H1 (cell line): ENCODE measurements at regions not wholly inside any gene's neighbourhood (a gene's known extent, or its start where the extent isn't known, plus 50 kb on each side); places are given as distances from the start of the nearest gene placed in this dataset.

Source experiments
- CTCF ChIA-PET: fragments of 300-600 bp; sonication (Branson Sonifier 250); formaldehyde crosslinking; loops from one replicate; lab custom pipeline; 2021; ENCODE audit not compliant: partially characterized antibody; lab: Charles Lee
- POLR2A ChIA-PET: fragments of 300-600 bp; sonication (Branson Sonifier 250); formaldehyde crosslinking; loops from one replicate; lab custom pipeline; 2021; ENCODE audit warnings: inconsistent platforms; ENCODE audit not compliant: partially characterized antibody; lab: Charles Lee
- DNase-seq, 2 experiments: peaks; one replicate each; pipeline versions ENCODE4 v3.0.0 to v3.0.0-alpha.2; 2010 to 2022; ENCODE audit warnings: low spot score in 2 of 2, low read depth in 1 of 2, mixed read lengths in 1 of 2
- FAIRE-seq: peaks from 2 replicates; lab custom pipeline; 2011; peaks lifted over from hg19 to GRCh38; lab: Jason Lieb, UNC
- H2AFZ ChIP-seq: 2 replicates; pipeline ENCODE4 v1.8.1; 2012; ENCODE audit warnings: low read length, inconsistent platforms
- H2AK5ac ChIP-seq: 2 replicates; pipeline ENCODE4 v1.6.1; 2013; ENCODE audit warnings: low read depth, low read length
- H2BK120ac ChIP-seq: replicated peaks from 2 replicates; pipeline ENCODE3; 2013; ENCODE audit warnings: low read depth, low read length, inconsistent platforms
- H2BK12ac ChIP-seq: 2 replicates; pipeline ENCODE4 v1.6.1; 2013; ENCODE audit warnings: low read depth, low read length
- H2BK15ac ChIP-seq: 2 replicates; pipeline ENCODE4 v1.6.1; 2013; ENCODE audit warnings: low read length
- H2BK20ac ChIP-seq: 2 replicates; pipeline ENCODE4 v1.6.1; 2013; ENCODE audit warnings: low read length
- H2BK5ac ChIP-seq: 2 replicates; pipeline ENCODE4 v1.6.1; 2013; ENCODE audit warnings: low read depth, low read length
- H3K14ac ChIP-seq: 2 replicates; pipeline ENCODE4 v1.6.1; 2013; ENCODE audit warnings: inconsistent platforms; ENCODE audit not compliant: insufficient read length
- H3K18ac ChIP-seq: 2 replicates; pipeline ENCODE4 v1.6.1; 2013; ENCODE audit warnings: low read length; ENCODE audit errors: extremely low read depth
- H3K23ac ChIP-seq: 2 replicates; pipeline ENCODE4 v1.6.1; 2013; ENCODE audit warnings: inconsistent platforms; ENCODE audit not compliant: insufficient read length
- H3K23me2 ChIP-seq: 2 replicates; pipeline ENCODE4 v1.6.1; 2013; ENCODE audit warnings: low read depth, low read length
- H3K27ac ChIP-seq: 2 replicates; pipeline ENCODE4 v1.6.1; 2011; ENCODE audit warnings: low read depth, low read length, inconsistent platforms
- H3K27me3 ChIP-seq, 4 experiments: replicated peaks in 1 of 4; 1 replicate in 1 of 4; 2 replicates in 3 of 4; pipeline versions ENCODE4 v1.6.1 to v1.8.1; 2011 to 2013; ENCODE audit warnings: low read length in 3 of 4, mild to moderate bottlenecking in 3 of 4, inconsistent platforms in 2 of 4, mixed read lengths in 2 of 4, moderate library complexity in 1 of 4; ENCODE audit not compliant: control insufficient read depth in 3 of 4, insufficient read depth in 3 of 4; ENCODE audit errors: extremely low read depth in 1 of 4
- H3K36me3 ChIP-seq, 4 experiments: 2 replicates each; pipeline versions ENCODE4 v1.6.1 to v1.8.1; 2011 to 2013; ENCODE audit warnings: mild to moderate bottlenecking in 4 of 4, low read length in 3 of 4, moderate library complexity in 2 of 4, control low read depth in 1 of 4, inconsistent platforms in 1 of 4; ENCODE audit not compliant: insufficient read depth in 4 of 4, control insufficient read depth in 2 of 4
- H3K4ac ChIP-seq: replicated peaks from 2 replicates; pipeline ENCODE3; 2013; ENCODE audit warnings: low read length, low read depth, mixed read lengths, inconsistent platforms; ENCODE audit not compliant: insufficient read length
- H3K4me1 ChIP-seq, 4 experiments: replicated peaks in 1 of 4; 1 replicate in 1 of 4; 2 replicates in 3 of 4; pipeline versions ENCODE4 v1.6.1 to v1.8.1; 2011 to 2013; ENCODE audit warnings: low read length in 3 of 4, inconsistent platforms in 2 of 4, mixed read lengths in 1 of 4; ENCODE audit not compliant: insufficient read depth in 4 of 4, control insufficient read depth in 3 of 4
- H3K4me2 ChIP-seq, 2 experiments: 2 replicates each; pipeline versions ENCODE4 v1.6.1 to v1.8.1; 2011 to 2013; ENCODE audit warnings: low read depth in 2 of 2, low read length in 2 of 2, control low read depth in 1 of 2, inconsistent platforms in 1 of 2, mild to moderate bottlenecking in 1 of 2; ENCODE audit not compliant: insufficient read depth in 1 of 2
- H3K4me3 ChIP-seq, 4 experiments: fragments of 200-600, 300-600 bp in 1 of 4; sonication (generic), shearing (Covaris generic), sonication (Bioruptor Twin) in 1 of 4; 2 replicates each; pipeline versions ENCODE4 v1.5.1 to v1.8.1; 2011 to 2016; ENCODE audit warnings: low read length in 4 of 4, low read depth in 3 of 4, control low read depth in 2 of 4, inconsistent platforms in 2 of 4, mild to moderate bottlenecking in 2 of 4, mixed read lengths in 1 of 4, moderate library complexity in 1 of 4; ENCODE audit not compliant: insufficient read depth in 2 of 4; ENCODE audit errors: extremely low read depth in 1 of 4
- H3K56ac ChIP-seq: replicated peaks from 2 replicates; pipeline ENCODE3; 2013; ENCODE audit warnings: low read depth, mild to moderate bottlenecking, mixed read lengths, low read length, inconsistent platforms; ENCODE audit not compliant: insufficient read length
- H3K79me1 ChIP-seq: 2 replicates; pipeline ENCODE4 v1.6.1; 2013; ENCODE audit warnings: low read depth, low read length, control low read depth
- H3K79me2 ChIP-seq, 2 experiments: 2 replicates each; pipeline versions ENCODE4 v1.6.1 to v1.8.1; 2012 to 2013; ENCODE audit warnings: low read length in 2 of 2, mild to moderate bottlenecking in 2 of 2, inconsistent platforms in 1 of 2; ENCODE audit not compliant: insufficient read depth in 2 of 2, control insufficient read depth in 1 of 2
- H3K9ac ChIP-seq, 4 experiments: replicated peaks in 1 of 4; 1 replicate in 1 of 4; 2 replicates in 3 of 4; pipeline versions ENCODE4 v1.6.1 to v1.8.1; 2011 to 2013; ENCODE audit warnings: low read depth in 3 of 4, low read length in 3 of 4, control low read depth in 2 of 4, mild to moderate bottlenecking in 2 of 4, moderate library complexity in 2 of 4, inconsistent platforms in 1 of 4; ENCODE audit errors: extremely low read depth in 1 of 4
- H3K9me3 ChIP-seq, 2 experiments: 2 replicates each; pipeline versions ENCODE4 v1.6.1 to v1.8.1; 2012 to 2013; ENCODE audit warnings: mild to moderate bottlenecking in 2 of 2, moderate library complexity in 2 of 2, control low read depth in 1 of 2, inconsistent platforms in 1 of 2, low read depth in 1 of 2, low read length in 1 of 2, mixed read lengths in 1 of 2; ENCODE audit not compliant: insufficient read depth in 2 of 2
- H4K20me1 ChIP-seq, 2 experiments: replicated peaks in 1 of 2; 2 replicates each; pipeline versions ENCODE3 to v1.8.1; 2011 to 2013; ENCODE audit warnings: inconsistent platforms in 2 of 2, low read length in 2 of 2, mild to moderate bottlenecking in 1 of 2; ENCODE audit not compliant: insufficient read depth in 2 of 2, control insufficient read depth in 1 of 2
- H4K5ac ChIP-seq: 2 replicates; pipeline ENCODE4 v1.6.1; 2013; ENCODE audit warnings: low read length, low read depth, mixed read lengths, inconsistent platforms; ENCODE audit not compliant: insufficient read length
- H4K8ac ChIP-seq: 2 replicates; pipeline ENCODE4 v1.8.0; 2013; ENCODE audit warnings: mild to moderate bottlenecking, moderate library complexity, low read length, inconsistent platforms; ENCODE audit not compliant: insufficient read depth; ENCODE audit errors: extremely low read depth
- H4K91ac ChIP-seq: replicated peaks from 2 replicates; pipeline ENCODE3; 2013; ENCODE audit warnings: low read length, mixed read lengths, inconsistent platforms; ENCODE audit not compliant: insufficient read length
- E2F6 ChIP-seq: IDR thresholded peaks from 2 replicates; pipeline ENCODE4 v1.6.1; 2012; ENCODE audit warnings: inconsistent platforms
- GTF2F1 ChIP-seq: IDR thresholded peaks from 2 replicates; pipeline ENCODE4 v1.6.1; 2012; ENCODE audit warnings: low read depth, low read length, improper control_type of control experiment, borderline replicate concordance
- PHF8 ChIP-seq: fragments of 200-600 bp; sonication (generic); conservative IDR thresholded peaks from 2 replicates; pipeline ENCODE4 v1.7.1; 2012; ENCODE audit warnings: low read depth, mild to moderate bottlenecking, inconsistent platforms, low read length, moderate library complexity
- POLR2A ChIP-seq, 2 experiments: IDR thresholded peaks; 1 replicate in 1 of 2; 2 replicates in 1 of 2; pipeline ENCODE4 v1.6.1; 2011; ENCODE audit warnings: low read depth in 2 of 2, low read length in 2 of 2, mild to moderate bottlenecking in 2 of 2; ENCODE audit errors: control extremely low read depth in 1 of 2
- SP1 ChIP-seq: IDR thresholded peaks from 2 replicates; pipeline ENCODE4 v1.6.1; 2011; ENCODE audit warnings: low read depth, low read length
- WGBS, 2 experiments: shearing (Covaris generic) in 1 of 2; methylation state at CpG; one replicate each; pipeline versions ENCODE4 v1.1.6 to v1.1.7; 2013 to 2015; ENCODE audit warnings: low lambda C conversion rate in 2 of 2, mixed read lengths in 2 of 2, inconsistent platforms in 1 of 2, low coverage in 1 of 2, missing lambda C conversion rate in 1 of 2; ENCODE audit not compliant: insufficient replicate concordance in 2 of 2, insufficient coverage in 1 of 2, insufficient read length in 1 of 2; ENCODE audit errors: extremely low coverage in 1 of 2, missing lambda C conversion rate in 1 of 2; 5-methylcytosine and 5-hydroxymethylcytosine counted together
- TF ChIP-seq, protein P1 (sequence below), 3 experiments: IDR thresholded peaks; 1 replicate in 2 of 3; 2 replicates in 1 of 3; pipeline versions ENCODE4 v1.5.1 to v1.6.1; 2011; ENCODE audit warnings: low read length in 3 of 3, mild to moderate bottlenecking in 3 of 3, inconsistent platforms in 2 of 3, low read depth in 1 of 3, moderate library complexity in 1 of 3; ENCODE audit not compliant: insufficient read depth in 1 of 3; ENCODE audit errors: control extremely low read depth in 1 of 3

DNA sequence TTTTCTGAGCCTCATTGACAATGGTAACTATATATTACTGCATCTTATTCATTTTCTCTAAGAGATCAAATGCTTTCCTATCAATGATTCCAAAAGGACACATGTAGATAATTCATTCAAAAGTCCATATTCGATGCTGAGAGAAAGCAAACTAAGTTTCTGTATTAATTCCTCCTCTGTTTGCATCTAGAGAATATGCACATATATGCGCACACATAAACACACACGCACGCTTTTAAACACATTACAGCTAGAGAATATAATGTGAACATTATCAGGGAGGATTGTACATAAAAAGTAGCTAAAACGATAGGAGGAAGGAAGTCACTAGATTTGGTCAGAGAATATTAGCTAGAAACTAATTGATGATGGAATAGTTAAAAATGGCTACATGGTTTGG lies 379.0 kb upstream of the NETO1 start:
- H3K18ac ChIP-seq = no peak overlapping the region
- no peak overlapping the region for H2BK15ac ChIP-seq
- H3K23ac ChIP-seq = no peak overlapping the region
- no peak for DNase-seq
- H3K27me3 ChIP-seq = no peaks in the 10 kb centered on the region
- no peak overlapping the region for H3K9ac ChIP-seq
- H2BK20ac ChIP-seq = no peak overlapping the region
- no peak overlapping the region for H4K5ac ChIP-seq
- H3K36me3 ChIP-seq = no peaks in the 10 kb centered on the region
- H3K4me3 ChIP-seq = no peak overlapping the region
- H3K23me2 ChIP-seq = no peaks in the 10 kb centered on the region
- H3K14ac ChIP-seq = no peak overlapping the region
- H2BK120ac ChIP-seq = no peak overlapping the region
- H3K4me2 ChIP-seq = no peak overlapping the region
- no peaks in the 10 kb centered on the region for H3K79me1 ChIP-seq
- H3K4me1 ChIP-seq = peaks cover 0 to 4% (median 2%) of the 10 kb centered on the region in 4 experiments; a peak in 2 of 7 replicates
- no peak overlapping the region for H4K91ac ChIP-seq
- no peak overlapping the region for H3K27ac ChIP-seq
- no peaks in the 10 kb centered on the region for H4K20me1 ChIP-seq
- CTCF ChIA-PET = no interaction called here
- H4K8ac ChIP-seq = no peak overlapping the region
- 91% methylated on average over 5 of the region's 5 CpGs; no CpG with 5 or more reads in 1 of the 2 experiments for WGBS, 2 experiments
- TF ChIP-seq PHF8 = no peak
- no peak for TF ChIP-seq E2F6
- TF ChIP-seq, protein P1, sequence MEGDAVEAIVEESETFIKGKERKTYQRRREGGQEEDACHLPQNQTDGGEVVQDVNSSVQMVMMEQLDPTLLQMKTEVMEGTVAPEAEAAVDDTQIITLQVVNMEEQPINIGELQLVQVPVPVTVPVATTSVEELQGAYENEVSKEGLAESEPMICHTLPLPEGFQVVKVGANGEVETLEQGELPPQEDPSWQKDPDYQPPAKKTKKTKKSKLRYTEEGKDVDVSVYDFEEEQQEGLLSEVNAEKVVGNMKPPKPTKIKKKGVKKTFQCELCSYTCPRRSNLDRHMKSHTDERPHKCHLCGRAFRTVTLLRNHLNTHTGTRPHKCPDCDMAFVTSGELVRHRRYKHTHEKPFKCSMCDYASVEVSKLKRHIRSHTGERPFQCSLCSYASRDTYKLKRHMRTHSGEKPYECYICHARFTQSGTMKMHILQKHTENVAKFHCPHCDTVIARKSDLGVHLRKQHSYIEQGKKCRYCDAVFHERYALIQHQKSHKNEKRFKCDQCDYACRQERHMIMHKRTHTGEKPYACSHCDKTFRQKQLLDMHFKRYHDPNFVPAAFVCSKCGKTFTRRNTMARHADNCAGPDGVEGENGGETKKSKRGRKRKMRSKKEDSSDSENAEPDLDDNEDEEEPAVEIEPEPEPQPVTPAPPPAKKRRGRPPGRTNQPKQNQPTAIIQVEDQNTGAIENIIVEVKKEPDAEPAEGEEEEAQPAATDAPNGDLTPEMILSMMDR (IDR thresholded peaks at IDR 0.05; ENCODE audit: control extremely low read depth in 1 of 3, insufficient read depth in 1 of 3, low read depth in 1 of 3, low read length in 3 of 3) = no peak
- no peak for TF ChIP-seq SP1
- no peak for TF ChIP-seq POLR2A (IDR thresholded peaks at IDR 0.05; ENCODE audit: control extremely low read depth in 1 of 2, low read depth in 2 of 2, low read length in 2 of 2)
- no peak for TF ChIP-seq GTF2F1
- TF ChIP-seq, all 59 proteins: peak for 0
- POLR2A ChIA-PET = no interaction called here
- no peak overlapping the region for H2AFZ ChIP-seq
- H2BK12ac ChIP-seq = no peak overlapping the region
- no peak overlapping the region for H3K56ac ChIP-seq
- H3K79me2 ChIP-seq = no peaks in the 10 kb centered on the region
- H3K4ac ChIP-seq = no peak overlapping the region
- FAIRE-seq = no peak
- peaks cover 0 to 6% of the 10 kb centered on the region in 2 experiments; a peak in 2 of 4 replicates for H3K9me3 ChIP-seq
- H2BK5ac ChIP-seq = no peak overlapping the region
- H2AK5ac ChIP-seq = no peak overlapping the region
